H1 (cell line): ENCODE measurements at regions not wholly inside any gene's neighbourhood (a gene's known extent, or its start where the extent isn't known, plus 50 kb on each side); places are given as distances from the start of the nearest gene placed in this dataset.

Source experiments
- BACH1 ChIP-seq: IDR thresholded peaks from 2 replicates; pipeline ENCODE4 v1.6.1; 2012; ENCODE audit warnings: low read length, improper control_type of control experiment
- EZH2 ChIP-seq: fragments of 200-600 bp; sonication (generic); IDR thresholded peaks from 2 replicates; pipeline ENCODE4 v1.7.1; 2012; ENCODE audit warnings: low read depth, mild to moderate bottlenecking, moderate library complexity, low read length, inconsistent platforms; ENCODE audit not compliant: severe bottlenecking
- POU5F1 ChIP-seq: IDR thresholded peaks from 2 replicates; pipeline ENCODE4 v1.6.1; 2011; ENCODE audit warnings: low read depth, mild to moderate bottlenecking, low read length, moderate library complexity
- RFX5 ChIP-seq: IDR thresholded peaks from 2 replicates; pipeline ENCODE4 v1.6.1; 2011; ENCODE audit warnings: low read depth, low read length, improper control_type of control experiment, borderline replicate concordance
- SIN3A ChIP-seq, 2 experiments: IDR thresholded peaks in 1 of 2; conservative IDR thresholded peaks in 1 of 2; 2 replicates each; pipeline ENCODE4 v1.6.1; 2011 to 2012; ENCODE audit warnings: low read length in 2 of 2, improper control_type of control experiment in 1 of 2, low read depth in 1 of 2, mild to moderate bottlenecking in 1 of 2
- SIRT6 ChIP-seq: IDR thresholded peaks from one replicate; pipeline ENCODE4 v1.7.1; 2012; ENCODE audit warnings: low read length, inconsistent platforms
- USF2 ChIP-seq: IDR thresholded peaks from 2 replicates; pipeline ENCODE4 v1.6.1; 2011; ENCODE audit warnings: low read length, improper control_type of control experiment

GRCh38 chr1:199909137-199909536 lies 118.4 kb upstream of the NR5A2 start (continued):
- TF ChIP-seq EZH2, result no peak
- no peak for TF ChIP-seq POU5F1
- no peak for TF ChIP-seq USF2
- TF ChIP-seq RFX5, result no peak
- no peak for TF ChIP-seq BACH1
- no peak for TF ChIP-seq SIN3A (conservative IDR thresholded peaks at IDR 0.05 in 1 of 2, IDR thresholded peaks at IDR 0.05 in 1 of 2; ENCODE audit: low read depth in 1 of 2, low read length in 2 of 2)
- no peak for TF ChIP-seq SIRT6
